PC-3 (cell line): ENCODE measurements at regions not wholly inside any gene's neighbourhood (a gene's known extent, or its start where the extent isn't known, plus 50 kb on each side); places are given as distances from the start of the nearest gene placed in this dataset.

Experiments
- ATAC-seq: fragments of 200-7000 bp; cut with Tn5 transposase; 2 replicates; pipeline ENCODE4 v1.9.1; 2020; ENCODE audit warnings: mild to moderate bottlenecking, moderate library complexity
- BruUV-seq: library from RNA; stranded (reverse); fragments of 400-500 nt; replicated peaks from 2 replicates; lab custom pipeline; 2021; lab: Mats Ljungman, UMichigan
- CTCF ChIA-PET: fragments of 300-600 bp; sonication (Branson Sonifier 250); formaldehyde crosslinking; loops from one replicate; lab custom pipeline; 2022; ENCODE audit warnings: antibody characterized with exemption; lab: Charles Lee
- POLR2A ChIA-PET: fragments of 300-600 bp; sonication (Branson Sonifier 250); formaldehyde crosslinking; loops from one replicate; lab custom pipeline; 2022; ENCODE audit warnings: antibody characterized with exemption; ENCODE audit not compliant: unreplicated experiment; lab: Charles Lee
- DNase-seq: peaks from one replicate; pipeline ENCODE4 v3.0.0-alpha.2; 2015
- H2AFZ ChIP-seq: fragments of 300-600 bp; sonication (generic); 2 replicates; pipeline ENCODE4 v1.6.0; 2016; ENCODE audit warnings: antibody characterized with exemption, low read length
- H3F3A ChIP-seq: fragments of 300-600 bp; sonication (generic); one replicate; pipeline ENCODE4 v1.6.0; 2017; ENCODE audit warnings: antibody characterized with exemption, low read length, control low read depth, mild to moderate bottlenecking; ENCODE audit not compliant: unreplicated experiment
- H3K27ac ChIP-seq: fragments of 300-600 bp; sonication (generic); 2 replicates; pipeline ENCODE4 v1.5.1; 2016; ENCODE audit warnings: mild to moderate bottlenecking, low read length
- H3K27me3 ChIP-seq: fragments of 300-600 bp; sonication (generic); 2 replicates; pipeline ENCODE4 v1.6.1; 2016; ENCODE audit warnings: low read length, mixed read lengths
- H3K36me3 ChIP-seq: fragments of 300-600 bp; sonication (generic); 2 replicates; pipeline ENCODE4 v1.6.1; 2016; ENCODE audit warnings: low read depth, mixed run types, low read length, mixed read lengths
- H3K4me1 ChIP-seq: fragments of 300-600 bp; sonication (generic); 2 replicates; pipeline ENCODE4 v1.5.1; 2016; ENCODE audit warnings: low read length; ENCODE audit not compliant: insufficient read depth
- H3K4me2 ChIP-seq: fragments of 300-600 bp; sonication (generic); 2 replicates; pipeline ENCODE4 v1.6.0; 2016; ENCODE audit warnings: low read length
- H3K4me3 ChIP-seq: fragments of 300-600 bp; sonication (generic); 2 replicates; pipeline ENCODE4 v1.5.1; 2016; ENCODE audit warnings: mild to moderate bottlenecking, low read length, mixed read lengths
- H3K79me2 ChIP-seq: fragments of 300-600 bp; sonication (generic); 2 replicates; pipeline ENCODE4 v1.6.1; 2017; ENCODE audit warnings: low read length, mixed read lengths
- H3K9ac ChIP-seq: fragments of 300-600 bp; sonication (generic); 2 replicates; pipeline ENCODE4 v1.6.0; 2016; ENCODE audit warnings: mild to moderate bottlenecking, low read length
- H3K9me2 ChIP-seq: fragments of 300-600 bp; sonication (generic); replicated peaks from 2 replicates; pipeline ENCODE4 v1.6.1; 2016; ENCODE audit warnings: mixed run types, low read length, mixed read lengths
- H3K9me3 ChIP-seq: fragments of 300-600 bp; sonication (generic); 2 replicates; pipeline ENCODE4 v1.6.1; 2016; ENCODE audit warnings: low read length, mixed read lengths
- H4K20me1 ChIP-seq: fragments of 300-600 bp; sonication (generic); 2 replicates; pipeline ENCODE4 v1.6.1; 2016; ENCODE audit warnings: low read length, mixed read lengths
- CTCF ChIP-seq: fragments of 300-600 bp; sonication (generic); conservative IDR thresholded peaks from 2 replicates; pipeline ENCODE4 v1.5.1; 2017; ENCODE audit warnings: antibody characterized with exemption, low read depth, mild to moderate bottlenecking, low read length
- EZH2 ChIP-seq: fragments of 300-600 bp; sonication (generic); IDR thresholded peaks from one replicate; pipeline ENCODE4 v1.6.1; 2017; ENCODE audit warnings: antibody characterized with exemption, mild to moderate bottlenecking, low read length; ENCODE audit not compliant: unreplicated experiment
- EZH2phosphoT487 ChIP-seq: fragments of 300-600 bp; sonication (generic); IDR thresholded peaks from 2 replicates; pipeline ENCODE4 v1.6.1; 2018; ENCODE audit warnings: mild to moderate bottlenecking, antibody characterized with exemption, low read length, borderline replicate concordance
- intact Hi-C: fragments of 100-400 bp; cut with micrococcal nuclease; formaldehyde crosslinking; loops from 2 replicates; pipeline ENCODE4 v1.9.0; 2023

GRCh38 chr3:10669490-10670048 lies 146.5 kb upstream of the SLC6A11 start:
- Histone ChIP-seq H3K9ac (no peak overlapping the region), H3F3A (no peaks in the 10 kb centered on the region), H3K4me3 (no peak overlapping the region), H3K79me2 (no peaks in the 10 kb centered on the region), H3K27me3 (peaks cover 96% of the 10 kb centered on the region), H3K4me1 (0 out of 2 replicates have a peak, but pooled peaks cover 4% of the 10 kb centered on the region), H3K36me3 (no peaks in the 10 kb centered on the region), H4K20me1 (no peaks in the 10 kb centered on the region), H3K4me2 (no peak overlapping the region), H3K9me3 (no peaks in the 10 kb centered on the region), H3K9me2 (no peaks in the 10 kb centered on the region), H3K27ac (no peak overlapping the region), H2AFZ (no peak overlapping the region)
- DNase-seq, result no peak
- intact Hi-C loops, result no loop called here
- POLR2A ChIA-PET, result no interaction called here
- BruUV-seq, result no TSS peak
- no peak for ATAC-seq
- no peak for TF ChIP-seq EZH2
- TF ChIP-seq EZH2phosphoT487, result no peak
- no peak for TF ChIP-seq CTCF
- CTCF ChIA-PET, result no interaction called here

GRCh38 chr3:10672422-10672821 lies 143.6 kb upstream of the SLC6A11 start:
- Histone ChIP-seq H3K9ac (no peak overlapping the region), H3F3A (no peaks in the 10 kb centered on the region), H3K27me3 (peaks cover 77% of the 10 kb centered on the region), H3K4me1 (0 out of 2 replicates have a peak, but pooled peaks cover 5% of the 10 kb centered on the region), H4K20me1 (no peaks in the 10 kb centered on the region), H3K9me2 (no peaks in the 10 kb centered on the region), H3K9me3 (no peaks in the 10 kb centered on the region), H3K4me3 (no peak overlapping the region), H3K27ac (no peak overlapping the region), H3K4me2 (no peak overlapping the region), H3K36me3 (no peaks in the 10 kb centered on the region), H3K79me2 (no peaks in the 10 kb centered on the region), H2AFZ (no peak overlapping the region)
- ChIA-PET POLR2A (no interaction called here), CTCF (no interaction called here)
- no TSS peak for BruUV-seq
- ATAC-seq, result no peak
- TF ChIP-seq CTCF, result no peak
- no peak for TF ChIP-seq EZH2
- no peak for TF ChIP-seq EZH2phosphoT487
- DNase-seq, result no peak
- intact Hi-C loops, result no loop called here

- DNase-seq (no peak), ATAC-seq (no peak)
- Histone ChIP-seq H3K9me2 (no peaks in the 10 kb centered on the region), H3K9ac (no peak overlapping the region), H2AFZ (no peak overlapping the region), H3K79me2 (no peaks in the 10 kb centered on the region), H3K36me3 (no peaks in the 10 kb centered on the region), H3K4me2 (no peak overlapping the region), H3K27ac (no peak overlapping the region), H3F3A (no peaks in the 10 kb centered on the region), H3K27me3 (peaks cover 56% of the 10 kb centered on the region), H3K9me3 (no peaks in the 10 kb centered on the region), H3K4me3 (no peak overlapping the region), H4K20me1 (no peaks in the 10 kb centered on the region), H3K4me1 (peaks cover 10% of the 10 kb centered on the region; the same call in 1 of the 2 replicates)
- ChIA-PET POLR2A (no interaction called here), CTCF (no interaction called here)
- intact Hi-C loops, result no loop called here
- TF ChIP-seq EZH2, result no peak
- TF ChIP-seq EZH2phosphoT487, result no peak
- no peak for TF ChIP-seq CTCF
- no TSS peak for BruUV-seq
Measured at GRCh38 chr3:10674578-10674977, 141.4 kb upstream of the SLC6A11 start.
